ENCODE measurements at regions not wholly inside any gene's neighbourhood (a gene's known extent, or its start where the extent isn't known, plus 50 kb on each side); places are given as distances from the start of the nearest gene placed in this dataset.
"Not testable (repeated sequence)": the region's sequence is repeated elsewhere in the genome, so short reads cannot be mapped to it uniquely, and the experiment has no call there.

- H2BK20ac ChIP-seq (ENCODE audit: low read length); FAIRE-seq; H3K18ac ChIP-seq (ENCODE audit: extremely low read depth, low read length); DNase-seq (ENCODE audit: low read depth in 1 of 2, low spot score in 2 of 2); H3K14ac ChIP-seq (ENCODE audit: insufficient read length); H2BK5ac ChIP-seq (ENCODE audit: low read depth, low read length); H3K79me1 ChIP-seq (ENCODE audit: low read depth, low read length); H3K23ac ChIP-seq (ENCODE audit: insufficient read length); H2BK15ac ChIP-seq (ENCODE audit: low read length); H3K27me3 ChIP-seq (replicated peaks in 1 of 4; ENCODE audit: control insufficient read depth in 3 of 4, extremely low read depth in 1 of 4, insufficient read depth in 3 of 4, low read length in 3 of 4); H3K56ac ChIP-seq (replicated peaks; ENCODE audit: insufficient read length, low read depth, low read length); H4K91ac ChIP-seq (replicated peaks; ENCODE audit: insufficient read length, low read length); H3K36me3 ChIP-seq (ENCODE audit: control insufficient read depth in 2 of 4, insufficient read depth in 4 of 4, low read length in 3 of 4); H2AFZ ChIP-seq (ENCODE audit: low read length); H3K4me1 ChIP-seq (replicated peaks in 1 of 4; ENCODE audit: control insufficient read depth in 3 of 4, insufficient read depth in 4 of 4, low read length in 3 of 4); H4K20me1 ChIP-seq (replicated peaks in 1 of 2; ENCODE audit: control insufficient read depth in 1 of 2, insufficient read depth in 2 of 2, low read length in 2 of 2); H3K4me3 ChIP-seq (ENCODE audit: extremely low read depth in 1 of 4, insufficient read depth in 2 of 4, low read depth in 3 of 4, low read length in 4 of 4); H4K8ac ChIP-seq (ENCODE audit: extremely low read depth, insufficient read depth, low read length); H3K79me2 ChIP-seq (ENCODE audit: control insufficient read depth in 1 of 2, insufficient read depth in 2 of 2, low read length in 2 of 2); H3K27ac ChIP-seq (ENCODE audit: low read depth, low read length); H2AK5ac ChIP-seq (ENCODE audit: low read depth, low read length); H2BK120ac ChIP-seq (replicated peaks; ENCODE audit: low read depth, low read length); H3K9ac ChIP-seq (replicated peaks in 1 of 4; ENCODE audit: extremely low read depth in 1 of 4, low read depth in 3 of 4, low read length in 3 of 4); H3K4ac ChIP-seq (replicated peaks; ENCODE audit: insufficient read length, low read depth, low read length); H3K4me2 ChIP-seq (ENCODE audit: insufficient read depth in 1 of 2, low read depth in 2 of 2, low read length in 2 of 2); H4K5ac ChIP-seq (ENCODE audit: insufficient read length, low read depth, low read length); POLR2A ChIA-PET (ENCODE audit: partially characterized antibody); H2BK12ac ChIP-seq (ENCODE audit: low read depth, low read length); H3K23me2 ChIP-seq (ENCODE audit: low read depth, low read length): not testable (repeated sequence)
- H3K9me3 ChIP-seq (ENCODE audit: insufficient read depth in 2 of 2, low read depth in 1 of 2, low read length in 1 of 2) = peaks cover 87 to 92% of the 10 kb centered on the region in 2 experiments
- WGBS, 2 experiments (ENCODE audit: extremely low coverage in 1 of 2, insufficient coverage in 1 of 2, insufficient read length in 1 of 2, insufficient replicate concordance in 2 of 2, low coverage in 1 of 2, low lambda C conversion rate in 2 of 2, missing lambda C conversion rate in 1 of 2) = 53% methylated on average over 3 of the region's 3 CpGs; no CpG with 5 or more reads in 1 of the 2 experiments
- 0 out of 2 replicates have a peak, but pooled peaks have one; percentile 1 for TF ChIP-seq CBX5 (IDR thresholded peaks at IDR 0.05; ENCODE audit: low read depth, low read length)
- CTCF ChIA-PET (ENCODE audit: partially characterized antibody) = interaction anchor here (1.1 kb wide), 1 partner anchor 17 kb away, joined by 3 read pairs; no protein-coding TSS in a partner anchor
Observed at GRCh38 chr21:9009267-9010016, 1511.9 kb upstream of the TPTE start.

All from H1 (cell line).